PFSK-1 (cell line): ENCODE measurements at regions not wholly inside any gene's neighbourhood (a gene's known extent, or its start where the extent isn't known, plus 50 kb on each side); places are given as distances from the start of the nearest gene placed in this dataset.

Experiments
- FOXP2 ChIP-seq: optimal IDR thresholded peaks from 2 replicates; pipeline ENCODE3; 2011; ENCODE audit warnings: borderline replicate concordance, control low read depth, inconsistent platforms; ENCODE audit not compliant: insufficient read depth; ENCODE audit errors: extremely low read length, extremely low read depth
- POLR2AphosphoS5 ChIP-seq: IDR thresholded peaks from 2 replicates; pipeline ENCODE4 v1.6.1; 2012; ENCODE audit warnings: low read depth, mild to moderate bottlenecking, control low read depth, low read length, moderate library complexity
- REST ChIP-seq, 2 experiments: IDR thresholded peaks; 2 replicates each; pipeline versions ENCODE4 v1.6.1 to v1.8.0; 2011 to 2012; ENCODE audit warnings: low read depth in 2 of 2, low read length in 2 of 2, control low read depth in 1 of 2, inconsistent platforms in 1 of 2, mild to moderate bottlenecking in 1 of 2, moderate library complexity in 1 of 2; ENCODE audit not compliant: insufficient read depth in 1 of 2
- SIN3A ChIP-seq: IDR thresholded peaks from 2 replicates; pipeline ENCODE4 v1.6.1; 2012; ENCODE audit warnings: mild to moderate bottlenecking, low read length, moderate library complexity, borderline replicate concordance; ENCODE audit not compliant: insufficient read depth
- TAF1 ChIP-seq: IDR thresholded peaks from 2 replicates; pipeline ENCODE4 v1.6.1; 2012; ENCODE audit warnings: low read length, control low read depth, borderline replicate concordance; ENCODE audit not compliant: insufficient read depth

- TF ChIP-seq TAF1 (no peak), SIN3A (no peak), POLR2AphosphoS5 (no peak), REST (IDR thresholded peaks at IDR 0.05; ENCODE audit: insufficient read depth in 1 of 2, low read depth in 2 of 2, low read length in 2 of 2) (no peak), FOXP2 (no peak)
These were observed 121.9 kb downstream of the GASK1B start for GRCh38 chr4:158050942-158051341.
